ENCODE measurements at regions not wholly inside any gene's neighbourhood (a gene's known extent, or its start where the extent isn't known, plus 50 kb on each side); places are given as distances from the start of the nearest gene placed in this dataset.

GRCh38 chr4:81808011-81808672 lies 336.4 kb upstream of the RASGEF1B start:
- no peak for DNase-seq

DNA sequence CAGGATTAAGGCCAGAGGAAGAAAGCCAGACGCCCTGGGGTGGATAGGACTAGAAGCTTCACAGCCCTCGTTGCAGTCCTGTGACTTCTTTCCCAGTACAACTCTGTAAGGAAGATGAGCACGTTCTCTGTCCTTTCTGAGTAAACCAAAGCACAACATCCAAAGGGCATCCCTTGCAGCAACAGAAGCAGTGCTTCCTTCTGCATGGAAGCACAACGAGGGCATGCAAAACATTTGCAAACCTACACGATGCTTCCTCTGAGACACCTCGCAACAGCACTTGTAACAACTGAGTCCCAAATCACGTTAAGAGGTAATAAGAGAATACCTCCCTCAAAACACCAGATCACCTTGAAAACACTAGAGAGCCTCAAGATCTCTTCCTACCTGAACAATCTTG lies 335.7 kb upstream of the RASGEF1B start:
- no peaks in the 10 kb centered on the region for H3K9me3 Mint-ChIP-seq
- H3K27ac Mint-ChIP-seq, result no peak overlapping the region
- H3K4me1 ChIP-seq (ENCODE audit: control insufficient read depth in 1 of 2, insufficient read depth in 2 of 2, low read length in 2 of 2), result no peaks in the 10 kb centered on the region
- TF ChIP-seq, protein P1, sequence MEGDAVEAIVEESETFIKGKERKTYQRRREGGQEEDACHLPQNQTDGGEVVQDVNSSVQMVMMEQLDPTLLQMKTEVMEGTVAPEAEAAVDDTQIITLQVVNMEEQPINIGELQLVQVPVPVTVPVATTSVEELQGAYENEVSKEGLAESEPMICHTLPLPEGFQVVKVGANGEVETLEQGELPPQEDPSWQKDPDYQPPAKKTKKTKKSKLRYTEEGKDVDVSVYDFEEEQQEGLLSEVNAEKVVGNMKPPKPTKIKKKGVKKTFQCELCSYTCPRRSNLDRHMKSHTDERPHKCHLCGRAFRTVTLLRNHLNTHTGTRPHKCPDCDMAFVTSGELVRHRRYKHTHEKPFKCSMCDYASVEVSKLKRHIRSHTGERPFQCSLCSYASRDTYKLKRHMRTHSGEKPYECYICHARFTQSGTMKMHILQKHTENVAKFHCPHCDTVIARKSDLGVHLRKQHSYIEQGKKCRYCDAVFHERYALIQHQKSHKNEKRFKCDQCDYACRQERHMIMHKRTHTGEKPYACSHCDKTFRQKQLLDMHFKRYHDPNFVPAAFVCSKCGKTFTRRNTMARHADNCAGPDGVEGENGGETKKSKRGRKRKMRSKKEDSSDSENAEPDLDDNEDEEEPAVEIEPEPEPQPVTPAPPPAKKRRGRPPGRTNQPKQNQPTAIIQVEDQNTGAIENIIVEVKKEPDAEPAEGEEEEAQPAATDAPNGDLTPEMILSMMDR (IDR thresholded peaks at IDR 0.05), result no peak
- no peaks in the 10 kb centered on the region for H3K79me2 ChIP-seq (ENCODE audit: insufficient read depth, low read length)
- H3K27ac ChIP-seq (ENCODE audit: low read depth in 1 of 2, low read length in 2 of 2), result no peak overlapping the region
- no peaks in the 10 kb centered on the region for H3K27me3 ChIP-seq (ENCODE audit: control insufficient read depth in 2 of 2, insufficient read depth in 2 of 2, low read length in 2 of 2)
- H3K27me3 Mint-ChIP-seq (ENCODE audit: low read depth in 3 of 3), result peaks cover 0 to 2% (median 0%) of the 10 kb centered on the region in 3 donors
- no peaks in the 10 kb centered on the region for H3K36me3 Mint-ChIP-seq
- H3K4me3 Mint-ChIP-seq, result no peak overlapping the region
- H3K4me1 Mint-ChIP-seq, result no peaks in the 10 kb centered on the region
- no peaks in the 10 kb centered on the region for H4K20me1 ChIP-seq (ENCODE audit: insufficient read depth, low read length)
- H3K4me2 ChIP-seq (replicated peaks; ENCODE audit: extremely low read depth, low read length, poor library complexity, severe bottlenecking), result no peak overlapping the region
- DNase-seq, result no peak
- H3K36me3 ChIP-seq (replicated peaks in 1 of 2; ENCODE audit: control insufficient read depth in 1 of 2, insufficient read depth in 2 of 2, low read length in 2 of 2), result no peaks in the 10 kb centered on the region
- H2AFZ ChIP-seq (ENCODE audit: insufficient read depth, low read depth, low read length, poor library complexity, severe bottlenecking), result no peak overlapping the region
- H3K9ac ChIP-seq (ENCODE audit: insufficient read depth, low read length, poor library complexity, severe bottlenecking), result no peak overlapping the region
- H3K9me3 ChIP-seq (replicated peaks in 1 of 2; ENCODE audit: control insufficient read depth in 1 of 2, insufficient read depth in 1 of 2, low read length in 2 of 2), result no peaks in the 10 kb centered on the region
- intact Hi-C loops (cut with micrococcal nuclease), result no loop called here
- 97% methylated on average over 6 of the region's 7 CpGs for WGBS (ENCODE audit: insufficient coverage)
- no peak overlapping the region for H3K4me3 ChIP-seq (replicated peaks in 1 of 3; ENCODE audit: low read depth in 2 of 3, low read length in 3 of 3)

More at GRCh38 chr4:81808011-81808672, 336.4 kb upstream of the RASGEF1B start:
- H3K9ac ChIP-seq (ENCODE audit: insufficient read depth, low read length, poor library complexity, severe bottlenecking), result no peak overlapping the region
- no peaks in the 10 kb centered on the region for H3K4me1 ChIP-seq (ENCODE audit: control insufficient read depth in 1 of 2, insufficient read depth in 2 of 2, low read length in 2 of 2)
- Mint-ChIP-seq H3K4me1 (no peaks in the 10 kb centered on the region), H3K9me3 (no peaks in the 10 kb centered on the region), H3K27me3 (ENCODE audit: low read depth in 3 of 3) (peaks cover 0 to 2% (median 0%) of the 10 kb centered on the region in 3 donors), H3K27ac (no peak overlapping the region), H3K36me3 (no peaks in the 10 kb centered on the region), H3K4me3 (no peak overlapping the region)
- H3K4me2 ChIP-seq (replicated peaks; ENCODE audit: extremely low read depth, low read length, poor library complexity, severe bottlenecking), result no peak overlapping the region
- no peaks in the 10 kb centered on the region for H3K9me3 ChIP-seq (replicated peaks in 1 of 2; ENCODE audit: control insufficient read depth in 1 of 2, insufficient read depth in 1 of 2, low read length in 2 of 2)
- no peak overlapping the region for H3K27ac ChIP-seq (ENCODE audit: low read depth in 1 of 2, low read length in 2 of 2)
- H3K4me3 ChIP-seq (replicated peaks in 1 of 3; ENCODE audit: low read depth in 2 of 3, low read length in 3 of 3), result no peak overlapping the region
- no peaks in the 10 kb centered on the region for H3K36me3 ChIP-seq (replicated peaks in 1 of 2; ENCODE audit: control insufficient read depth in 1 of 2, insufficient read depth in 2 of 2, low read length in 2 of 2)
- H3K79me2 ChIP-seq (ENCODE audit: insufficient read depth, low read length), result no peaks in the 10 kb centered on the region
- TF ChIP-seq, protein P1 (IDR thresholded peaks at IDR 0.05), result no peak
- H2AFZ ChIP-seq (ENCODE audit: insufficient read depth, low read depth, low read length, poor library complexity, severe bottlenecking), result no peak overlapping the region
- no peaks in the 10 kb centered on the region for H4K20me1 ChIP-seq (ENCODE audit: insufficient read depth, low read length)
- H3K27me3 ChIP-seq (ENCODE audit: control insufficient read depth in 2 of 2, insufficient read depth in 2 of 2, low read length in 2 of 2), result no peaks in the 10 kb centered on the region
- 33% methylated on average over 2 of the region's 2 CpGs for WGBS (ENCODE audit: insufficient coverage)
- intact Hi-C loops (cut with micrococcal nuclease), result no loop called here

Measured in CD14-positive monocyte (primary cell).